ENCODE measurements at regions not wholly inside any gene's neighbourhood (a gene's known extent, or its start where the extent isn't known, plus 50 kb on each side); places are given as distances from the start of the nearest gene placed in this dataset.

GRCh38 chr2:120453635-120453998 is 107.7 kb downstream of the INHBB start:
- no peak for TF ChIP-seq CTCF (IDR thresholded peaks at IDR 0.05)
- TF ChIP-seq POLR2A (IDR thresholded peaks at IDR 0.05): no peak
- no peak for TF ChIP-seq POLR2AphosphoS5 (IDR thresholded peaks at IDR 0.05)
- no peak for TF ChIP-seq EP300 (IDR thresholded peaks at IDR 0.05)

All from gastroesophageal sphincter (tissue), 3 donors.